ENCODE measurements at regions not wholly inside any gene's neighbourhood (a gene's known extent, or its start where the extent isn't known, plus 50 kb on each side); places are given as distances from the start of the nearest gene placed in this dataset.

GRCh38 chr7:72476608-72477305 lies 64.6 kb upstream of the CALN1 start:
- TF ChIP-seq CTCF (IDR thresholded peaks at IDR 0.05) = no peak
- no peak for TF ChIP-seq POLR2A (IDR thresholded peaks at IDR 0.05)
